ENCODE measurements at regions not wholly inside any gene's neighbourhood (a gene's known extent, or its start where the extent isn't known, plus 50 kb on each side); places are given as distances from the start of the nearest gene placed in this dataset.

DNA sequence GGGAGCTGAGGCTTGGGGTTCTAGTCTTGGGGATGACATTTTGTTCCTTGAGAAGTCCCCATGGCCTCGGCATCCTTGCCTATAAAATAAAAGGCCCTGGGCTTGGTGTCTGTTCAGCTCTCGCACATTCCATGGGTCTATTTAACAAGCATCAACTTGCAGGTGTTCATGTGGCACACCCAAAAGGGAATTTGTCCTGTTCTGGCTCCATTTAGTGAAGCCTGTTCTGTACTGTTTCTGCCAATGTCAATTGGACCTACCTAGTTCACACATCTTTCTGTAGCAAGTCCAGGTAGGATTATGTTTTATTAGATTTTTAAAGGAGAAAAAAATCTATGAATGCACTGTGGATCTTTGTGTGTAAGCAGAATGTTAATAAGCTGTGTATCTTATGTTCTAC, 262.0 kb downstream of the HIVEP2 start:
- no peak for DNase-seq (ENCODE audit: low read depth)

DNA sequence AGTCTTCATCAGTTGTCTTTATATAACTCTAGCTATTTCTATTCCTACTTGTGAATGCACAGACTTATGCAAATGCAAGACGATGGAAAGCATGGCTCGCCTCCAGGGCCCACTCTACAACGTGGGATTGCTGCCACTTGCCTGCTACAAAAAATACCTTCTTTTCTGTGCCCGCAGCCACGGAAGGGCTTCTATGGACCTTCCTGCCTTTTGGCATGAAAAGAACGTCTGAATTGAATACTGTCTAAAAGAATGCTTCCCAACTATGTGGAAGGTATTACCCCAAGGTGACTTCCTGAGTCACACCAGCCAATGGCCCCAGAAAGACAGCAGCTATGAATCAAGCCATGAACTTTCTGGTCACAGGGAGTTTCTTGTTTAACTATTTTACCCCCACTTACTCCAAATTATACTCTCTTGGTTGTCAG, 261.2 kb downstream of the HIVEP2 start:
- DNase-seq (ENCODE audit: low read depth), result no peak

DNA sequence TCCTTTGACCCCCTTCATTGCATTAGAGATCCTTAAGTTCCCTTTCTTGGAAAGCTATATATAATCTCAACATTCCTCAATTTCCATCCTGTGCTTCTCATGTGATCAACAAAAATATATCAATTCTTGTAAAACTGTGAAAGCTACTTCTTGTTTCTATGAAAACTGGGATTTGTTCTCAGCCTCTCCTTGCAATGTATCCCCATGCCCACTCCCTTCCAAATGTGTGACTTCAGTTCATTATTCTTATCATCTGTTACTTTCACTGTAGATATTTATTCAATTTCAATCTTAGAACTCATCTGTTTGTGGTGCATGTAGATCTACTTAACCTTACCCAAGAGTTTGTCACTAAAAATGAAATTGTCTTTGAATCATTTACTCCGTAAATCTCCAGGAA, 260.6 kb downstream of the HIVEP2 start:
- no peak for DNase-seq (ENCODE audit: low read depth)

DNA sequence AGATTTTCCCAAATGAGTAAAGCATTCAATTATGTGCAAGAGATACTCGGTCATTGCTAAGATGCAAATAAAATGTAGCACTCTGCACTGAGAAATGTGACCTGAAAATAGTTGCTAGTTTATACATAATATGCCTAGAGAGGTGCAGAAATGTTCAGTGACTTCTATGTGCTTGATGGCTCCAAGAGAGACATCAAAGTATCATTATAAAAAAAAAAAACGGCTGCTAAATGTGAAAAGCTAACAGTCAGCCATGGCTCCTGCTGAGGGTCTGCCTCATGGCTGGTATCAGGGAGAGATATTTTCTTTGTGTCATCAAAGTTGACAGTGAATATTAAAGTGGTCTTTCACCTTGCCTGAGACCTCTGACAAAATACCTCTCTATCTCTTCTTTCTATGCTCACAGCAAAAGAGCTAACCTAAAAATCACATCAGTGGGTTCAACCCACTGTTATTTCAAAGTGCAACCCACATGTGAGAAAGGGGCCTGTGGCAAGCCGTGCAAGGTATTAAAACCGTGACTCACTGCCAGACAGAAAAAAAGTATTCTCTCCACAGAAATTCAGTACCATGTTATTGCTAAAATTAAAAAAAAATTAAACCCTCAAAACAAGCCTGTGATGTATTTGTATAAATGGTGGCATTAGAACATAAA, 259.0 kb downstream of the HIVEP2 start:
- no peak for DNase-seq (ENCODE audit: low read depth)

DNA sequence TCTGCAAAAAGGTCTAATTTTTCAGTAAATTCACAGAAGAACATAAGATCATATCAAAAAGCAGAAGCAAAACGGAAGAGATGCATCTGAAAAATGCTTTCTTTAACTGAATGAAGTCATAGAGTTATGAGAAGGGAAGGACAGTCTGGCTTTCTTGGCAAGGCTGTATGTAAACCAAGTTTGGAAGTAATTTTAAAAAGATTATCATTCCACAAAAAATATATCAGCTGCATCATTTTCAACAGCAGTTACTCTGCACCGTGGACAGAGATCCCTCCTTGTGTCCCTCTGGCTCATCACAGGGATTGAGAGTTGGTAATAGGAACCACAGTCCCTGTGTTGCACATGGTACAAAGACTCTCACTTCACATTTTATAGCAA, 258.5 kb downstream of the HIVEP2 start:
- DNase-seq (ENCODE audit: low read depth), result no peak

DNA sequence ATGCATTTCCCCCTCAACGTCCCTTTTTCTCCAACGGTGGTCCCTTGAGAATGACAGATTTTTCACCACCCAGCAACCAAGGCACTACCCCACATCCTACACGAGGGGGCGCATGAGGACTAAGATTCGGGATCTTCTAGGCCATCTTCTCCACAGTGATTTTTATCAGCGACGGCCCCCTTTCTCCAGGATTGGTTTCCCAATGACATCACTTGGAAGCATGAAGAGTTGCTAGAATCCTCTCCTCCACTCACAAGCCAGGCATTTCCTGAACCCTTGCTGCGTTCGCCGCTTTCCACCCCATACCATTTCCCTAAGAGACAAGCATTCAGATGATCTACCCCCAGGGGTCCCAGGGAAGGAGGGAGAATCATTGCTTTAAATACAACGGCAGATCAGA, 252.0 kb downstream of the HIVEP2 start:
- peak; percentile 51 for DNase-seq (ENCODE audit: low read depth)

DNA sequence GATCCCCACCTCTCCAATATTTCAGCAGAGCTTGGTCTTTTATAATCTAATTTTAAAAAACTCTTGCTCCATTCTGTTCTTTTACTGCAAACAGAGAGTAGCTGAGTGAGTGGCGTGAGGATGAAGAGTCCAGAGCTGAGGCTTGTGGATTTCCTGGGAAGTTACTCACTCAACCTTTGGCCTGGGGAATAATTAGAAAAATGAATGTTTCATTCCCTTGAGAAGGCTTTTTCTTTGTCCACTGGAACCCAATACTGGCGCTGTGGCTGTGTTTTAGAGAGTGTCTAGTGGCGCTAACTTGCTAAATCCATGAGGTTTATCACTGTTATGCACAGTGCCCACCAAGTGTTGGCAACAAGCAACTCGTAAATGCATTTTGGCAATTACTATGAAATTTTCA, 251.5 kb downstream of the HIVEP2 start:
- no peak for DNase-seq (ENCODE audit: low read depth)

DNA sequence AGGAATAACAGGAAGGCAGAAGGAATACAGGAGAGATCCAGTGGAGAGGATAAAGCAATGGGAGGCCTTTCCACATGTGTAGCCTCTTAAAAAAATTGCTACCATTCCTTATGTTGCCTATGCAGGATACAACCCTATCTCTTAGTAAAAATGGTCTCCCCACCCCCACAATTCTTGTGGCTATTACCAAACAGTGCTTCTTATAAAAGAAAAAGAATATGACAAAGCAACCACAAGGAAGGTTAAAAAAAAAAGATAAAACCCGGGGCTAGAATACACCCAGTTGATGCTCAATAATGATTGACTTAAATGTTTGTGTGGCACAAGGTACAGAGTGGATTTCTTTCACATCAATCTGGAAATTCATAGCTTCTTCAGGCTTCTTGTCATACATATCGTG, 250.9 kb downstream of the HIVEP2 start:
- no peak for DNase-seq (ENCODE audit: low read depth)

DNA sequence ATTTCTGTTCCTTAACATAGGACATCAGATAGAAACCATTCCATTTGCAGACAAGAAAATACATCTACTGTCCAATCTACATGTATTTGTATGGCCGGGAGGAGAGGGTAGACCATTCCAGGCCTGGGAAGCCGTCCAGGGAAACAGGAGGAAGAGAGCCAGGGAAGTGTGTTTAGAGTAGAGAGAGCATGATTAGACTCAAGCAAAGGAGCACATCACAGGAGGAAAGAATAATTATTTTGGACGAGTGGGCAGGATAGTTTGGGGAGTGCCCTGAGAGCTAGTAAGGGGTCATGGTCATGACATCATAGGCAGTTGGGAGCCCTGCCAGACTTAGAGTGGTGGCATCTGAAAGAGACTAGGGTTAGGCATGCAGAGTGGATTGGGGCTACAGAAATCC, 250.0 kb downstream of the HIVEP2 start:
- no peak for DNase-seq (ENCODE audit: low read depth)

DNA sequence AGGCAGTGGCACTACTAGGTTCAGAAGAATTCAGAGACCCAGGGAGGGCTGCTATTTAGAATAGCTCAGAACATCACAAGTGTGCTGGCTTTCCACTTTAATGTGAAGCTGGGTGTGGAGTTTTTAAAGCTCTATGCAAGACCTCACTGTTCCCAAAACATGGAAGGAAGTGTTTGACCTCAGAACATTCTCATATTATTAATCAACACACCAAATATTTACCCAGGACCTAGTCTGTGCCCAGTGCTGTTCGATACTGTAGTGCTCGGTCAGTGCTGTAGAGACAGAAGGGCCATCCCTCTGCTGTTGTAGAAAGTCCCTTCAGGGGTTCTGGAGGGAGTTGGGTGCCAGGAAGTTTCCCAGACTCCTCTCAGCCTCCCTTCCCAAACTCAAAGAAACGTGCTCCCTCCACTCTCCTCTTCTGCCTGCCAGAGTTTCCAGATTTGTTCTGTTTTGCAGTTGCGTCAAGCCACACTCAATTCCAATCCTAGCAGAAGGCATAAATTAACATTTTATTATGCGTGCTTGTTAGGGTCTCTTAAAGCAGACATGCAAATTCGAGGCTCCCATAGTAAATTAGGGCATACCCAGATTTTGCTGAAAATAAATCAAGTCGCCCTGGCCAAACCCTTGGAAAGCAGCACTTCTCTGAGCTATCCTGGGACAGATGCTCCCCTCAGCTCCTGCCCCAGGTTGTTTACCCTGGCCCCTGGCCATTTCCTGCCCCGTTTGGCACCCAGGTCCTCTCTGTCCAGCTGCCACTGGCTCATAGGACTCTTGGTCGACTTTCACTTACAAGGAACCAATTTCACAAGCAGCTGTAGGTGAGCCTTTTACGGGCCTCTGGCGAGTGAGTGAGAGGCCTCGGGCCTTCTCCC, 248.6 kb downstream of the HIVEP2 start:
- no peak for DNase-seq (ENCODE audit: low read depth)

DNA sequence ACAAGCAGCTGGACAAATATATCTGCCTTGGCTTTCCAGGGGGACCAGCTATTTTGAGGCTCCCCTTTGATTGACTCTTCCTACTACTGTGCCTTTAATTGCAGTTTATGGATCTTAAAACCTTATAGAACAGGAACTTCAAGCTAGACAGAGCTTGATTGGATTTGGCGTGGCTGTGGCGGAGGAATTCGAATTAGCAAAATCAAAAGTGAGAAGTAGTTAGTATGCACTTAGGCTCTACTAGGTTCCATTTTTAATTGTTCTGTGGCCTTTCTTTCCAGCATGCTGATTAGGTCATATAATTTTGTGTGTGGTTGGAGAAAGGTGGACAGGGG, 248.0 kb downstream of the HIVEP2 start:
- no peak for DNase-seq (ENCODE audit: low read depth)

DNA sequence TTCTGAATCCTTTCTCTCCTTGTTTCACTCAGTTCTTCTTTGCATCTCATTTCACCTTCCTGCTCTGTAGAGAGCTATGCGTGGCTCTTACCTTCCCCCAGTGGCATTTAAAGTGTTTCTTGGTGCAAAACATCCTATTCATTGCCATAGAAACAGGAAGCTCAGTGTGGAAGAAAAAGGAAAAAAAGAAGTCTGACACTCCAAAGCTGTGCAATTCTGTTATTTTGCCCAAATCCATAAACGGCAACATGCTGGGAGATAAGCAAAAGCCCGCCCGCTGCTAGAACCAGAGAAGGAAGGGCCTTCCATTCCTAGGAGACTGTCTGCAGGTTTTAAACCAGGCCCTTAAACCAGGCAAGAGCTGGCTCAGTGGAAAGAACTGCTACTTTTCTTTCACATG, 247.1 kb downstream of the HIVEP2 start:
- no peak for DNase-seq (ENCODE audit: low read depth)

DNA sequence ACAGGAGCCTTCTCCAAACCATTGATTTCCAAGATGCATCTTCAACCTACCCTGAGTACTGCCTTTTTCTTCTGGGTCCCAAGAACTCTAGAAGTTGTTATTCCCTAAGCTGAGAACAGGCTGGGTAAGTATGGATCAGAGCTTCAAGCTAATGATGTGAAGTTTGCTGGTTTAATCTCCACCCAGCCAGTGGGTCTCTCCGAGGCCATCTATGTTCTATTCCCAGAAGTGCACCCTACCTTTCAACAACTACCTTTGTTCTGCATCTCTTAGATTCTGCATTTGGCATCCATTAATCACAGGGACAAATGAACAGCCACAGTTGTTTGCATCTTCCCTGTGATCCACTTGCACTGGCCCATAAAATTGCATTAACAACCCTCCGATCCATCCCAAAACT, 246.2 kb downstream of the HIVEP2 start:
- DNase-seq (ENCODE audit: low read depth), result no peak

DNA sequence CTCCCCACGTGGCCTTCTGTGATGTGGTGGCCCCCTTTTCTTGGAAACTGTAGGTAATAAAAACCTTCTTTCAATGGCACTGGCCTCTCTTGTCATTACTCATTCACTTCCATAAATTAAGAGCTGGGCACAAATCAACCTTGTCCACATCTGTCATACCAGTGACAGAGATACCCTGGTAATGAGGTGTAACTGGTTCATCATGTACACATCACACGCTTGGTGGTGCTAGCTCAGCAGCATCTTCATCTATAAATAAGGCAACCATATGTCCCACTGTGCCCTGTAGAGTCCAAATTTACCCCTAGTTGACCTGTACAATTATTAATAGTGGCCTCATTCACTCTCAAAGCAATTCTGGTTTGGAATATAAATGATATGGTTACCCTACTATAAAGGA, 245.6 kb downstream of the HIVEP2 start:
- no peak for DNase-seq (ENCODE audit: low read depth)

DNA sequence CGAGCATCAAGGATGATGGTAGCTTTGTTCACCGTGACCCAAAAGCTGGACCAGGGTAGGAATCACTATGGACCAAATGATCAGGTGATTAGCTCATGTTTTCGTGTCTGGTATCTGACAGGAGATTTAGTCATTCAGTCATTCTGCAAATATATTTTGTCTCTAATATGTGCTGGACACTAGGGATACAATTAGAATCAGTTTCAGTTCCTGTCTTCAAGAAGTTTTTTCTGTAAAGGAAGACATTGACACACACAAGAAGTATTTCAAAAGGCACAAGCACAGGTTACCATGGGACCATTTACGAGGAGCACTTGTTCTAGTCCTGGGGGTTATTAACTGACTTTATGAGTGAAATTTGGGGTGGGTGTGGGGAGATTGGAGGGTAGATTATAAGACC, 244.9 kb downstream of the HIVEP2 start:
- DNase-seq (ENCODE audit: low read depth), result no peak

DNA sequence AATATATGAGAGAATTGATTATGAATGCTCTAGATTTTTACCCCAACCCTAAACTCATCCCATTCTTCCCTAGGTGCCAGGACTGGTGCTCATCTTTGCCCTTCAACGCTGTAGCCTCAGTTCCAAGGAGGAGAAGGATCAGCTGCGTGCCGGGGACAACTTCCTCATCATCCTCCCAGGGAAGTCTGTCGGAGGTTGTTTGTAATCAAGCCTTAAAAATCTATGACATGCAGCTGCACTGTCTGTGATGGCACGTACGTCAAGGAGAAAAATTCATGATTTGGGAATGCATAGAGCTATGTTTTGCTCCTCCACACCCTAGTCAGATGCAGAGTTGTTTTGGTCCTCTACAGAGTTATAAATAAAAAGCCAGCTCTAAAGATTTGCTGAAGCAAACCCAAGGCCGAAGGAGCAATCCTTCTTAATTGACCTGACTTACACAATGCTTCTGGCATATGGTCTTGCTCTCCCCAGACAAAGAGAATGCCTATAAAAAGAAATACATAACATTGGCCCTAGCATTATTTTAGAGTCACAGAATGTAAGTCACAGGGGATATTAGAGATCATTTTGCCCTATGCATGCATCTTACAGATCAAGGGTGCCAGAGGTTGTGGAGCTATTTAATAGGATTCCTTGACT, 244.2 kb downstream of the HIVEP2 start:
- no peak for DNase-seq (ENCODE audit: low read depth)

Data from GM04503 (cell line).